ENCODE measurements at regions not wholly inside any gene's neighbourhood (a gene's known extent, or its start where the extent isn't known, plus 50 kb on each side); places are given as distances from the start of the nearest gene placed in this dataset.
"Not testable (repeated sequence)": the region's sequence is repeated elsewhere in the genome, so short reads cannot be mapped to it uniquely, and the experiment has no call there.

- Histone ChIP-seq H3K27me3 (ENCODE audit: control insufficient read depth in 2 of 2, insufficient read depth in 2 of 2, low read length in 2 of 2) (no peaks in the 10 kb centered on the region), H3K36me3 (ENCODE audit: control insufficient read depth in 2 of 2, extremely low read depth in 1 of 2, insufficient read depth in 2 of 2, low read length in 2 of 2) (no peaks in the 10 kb centered on the region), H3K9me3 (replicated peaks; ENCODE audit: control insufficient read depth, insufficient read depth, low read length) (no peaks in the 10 kb centered on the region), H3K9me1 (replicated peaks; ENCODE audit: control insufficient read depth, extremely low read depth, insufficient read depth, low read length) (peaks cover 2% of the 10 kb centered on the region), H3K4me1 (ENCODE audit: control insufficient read depth, extremely low read depth, insufficient read depth, low read length) (no peaks in the 10 kb centered on the region), H2AFZ (ENCODE audit: low read depth, low read length) (no peak overlapping the region), H3K4me2 (ENCODE audit: insufficient read depth, low read length) (no peak overlapping the region), H3K4me3 (replicated peaks in 1 of 3; ENCODE audit: insufficient read depth in 1 of 3, low read depth in 1 of 3, low read length in 3 of 3) (no peak overlapping the region), H4K20me1 (replicated peaks; ENCODE audit: control insufficient read depth, extremely low read depth, insufficient read depth, low read length) (no peaks in the 10 kb centered on the region), H3K79me2 (ENCODE audit: control insufficient read depth, insufficient read depth, low read length) (no peaks in the 10 kb centered on the region), H3K27ac (ENCODE audit: insufficient read depth, low read depth, low read length) (no peak overlapping the region), H3K9ac (replicated peaks; ENCODE audit: extremely low read depth, insufficient read depth, low read length) (no peak overlapping the region)
- DNase-seq (ENCODE audit: low read depth, low spot score) (no peak), FAIRE-seq (no peak)
- BruUV-seq (replicated peaks) = no TSS peak
- TF ChIP-seq POLR2AphosphoS5 (IDR thresholded peaks at IDR 0.05; ENCODE audit: insufficient read depth, low read depth, low read length) (no peak), GATA2 (IDR thresholded peaks at IDR 0.05; ENCODE audit: insufficient read depth, insufficient read length, low read depth, low read length) (no peak), MAX (IDR thresholded peaks at IDR 0.05; ENCODE audit: insufficient read depth, insufficient read length) (no peak), MYC (IDR thresholded peaks at IDR 0.05; ENCODE audit: low read depth, low read length) (no peak), POLR2A (IDR thresholded peaks at IDR 0.05; ENCODE audit: low read depth, low read length) (no peak), FOS (IDR thresholded peaks at IDR 0.05; ENCODE audit: borderline replicate concordance, insufficient read depth, low read length) (no peak), CTCF (IDR thresholded peaks at IDR 0.05; ENCODE audit: extremely low read depth in 1 of 2, insufficient read depth in 1 of 2, low read depth in 1 of 2, low read length in 2 of 2) (no peak), JUN (IDR thresholded peaks at IDR 0.05; ENCODE audit: borderline replicate concordance, insufficient read depth, insufficient read length, low read depth) (no peak), EZH2 (IDR thresholded peaks at IDR 0.05; ENCODE audit: borderline replicate concordance, low read depth, low read length, severe bottlenecking) (no peak)
- dilution Hi-C loops (cut with MboI; ENCODE audit: extremely low pct_ligation_motif_present, low sequenced_read_pairs) = no loop called here
- intact Hi-C loops (cut with micrococcal nuclease) = no loop called here
- POLR2A ChIA-PET = no interaction called here
- CTCF ChIA-PET = no interaction called here
These were observed 374.9 kb upstream of the RGS6 start for GRCh38 chr14:71557351-71557750.

GRCh38 chr14:71558943-71559342, 373.3 kb upstream of the RGS6 start:
- H3K27ac ChIP-seq (ENCODE audit: insufficient read depth, low read depth, low read length); CTCF ChIA-PET; H3K9me1 ChIP-seq (replicated peaks; ENCODE audit: control insufficient read depth, extremely low read depth, insufficient read depth, low read length); H3K79me2 ChIP-seq (ENCODE audit: control insufficient read depth, insufficient read depth, low read length); H3K4me1 ChIP-seq (ENCODE audit: control insufficient read depth, extremely low read depth, insufficient read depth, low read length); FAIRE-seq; H3K36me3 ChIP-seq (ENCODE audit: control insufficient read depth in 2 of 2, extremely low read depth in 1 of 2, insufficient read depth in 2 of 2, low read length in 2 of 2); H2AFZ ChIP-seq (ENCODE audit: low read depth, low read length); intact Hi-C loops (cut with micrococcal nuclease); H3K4me2 ChIP-seq (ENCODE audit: insufficient read depth, low read length); H3K9ac ChIP-seq (replicated peaks; ENCODE audit: extremely low read depth, insufficient read depth, low read length); BruUV-seq (replicated peaks); H4K20me1 ChIP-seq (replicated peaks; ENCODE audit: control insufficient read depth, extremely low read depth, insufficient read depth, low read length); H3K4me3 ChIP-seq (replicated peaks in 1 of 3; ENCODE audit: insufficient read depth in 1 of 3, low read depth in 1 of 3, low read length in 3 of 3); DNase-seq (ENCODE audit: low read depth, low spot score); H3K27me3 ChIP-seq (ENCODE audit: control insufficient read depth in 2 of 2, insufficient read depth in 2 of 2, low read length in 2 of 2); dilution Hi-C loops (cut with MboI; ENCODE audit: extremely low pct_ligation_motif_present, low sequenced_read_pairs); H3K9me3 ChIP-seq (replicated peaks; ENCODE audit: control insufficient read depth, insufficient read depth, low read length): not testable (repeated sequence)
- POLR2A ChIA-PET = interaction anchor here (0.7 kb wide), 1 partner anchor 103 kb away, joined by 6 read pairs; no protein-coding TSS in a partner anchor
